Liver (tissue), 3 donors: ENCODE measurements at regions not wholly inside any gene's neighbourhood (a gene's known extent, or its start where the extent isn't known, plus 50 kb on each side); places are given as distances from the start of the nearest gene placed in this dataset.

Source experiments
- CTCF ChIP-seq: fragments of 150-350 bp; IDR thresholded peaks from 2 replicates; pipeline ENCODE4 v1.5.1; 2017; ENCODE audit warnings: improper control_type of control experiment, low read depth, low read length; ENCODE audit not compliant: missing input control
- GABPA ChIP-seq, 2 donors: IDR thresholded peaks in 1 of 2; conservative IDR thresholded peaks in 1 of 2; 2 replicates each; pipeline ENCODE4 v1.6.1; 2016; ENCODE audit warnings: antibody characterized with exemption in 2 of 2, mild to moderate bottlenecking in 1 of 2, moderate library complexity in 1 of 2
- HNF4A ChIP-seq, 2 donors: conservative IDR thresholded peaks; 2 replicates each; pipeline ENCODE4 v1.6.1; 2016; ENCODE audit warnings: antibody characterized with exemption in 2 of 2, mild to moderate bottlenecking in 2 of 2
- JUND ChIP-seq, 2 donors: IDR thresholded peaks; 2 replicates each; pipeline ENCODE4 v1.6.1; 2016; ENCODE audit warnings: antibody characterized with exemption in 2 of 2
- MAX ChIP-seq: IDR thresholded peaks from 2 replicates; pipeline ENCODE4 v1.6.1; 2016; ENCODE audit warnings: antibody characterized with exemption
- REST ChIP-seq: IDR thresholded peaks from 2 replicates; pipeline ENCODE4 v1.6.1; 2016; ENCODE audit warnings: antibody characterized with exemption, mild to moderate bottlenecking
- RXRA ChIP-seq, 2 donors: IDR thresholded peaks; 2 replicates each; pipeline ENCODE4 v1.6.1; 2017 to 2018; ENCODE audit warnings: antibody characterized with exemption in 2 of 2, mild to moderate bottlenecking in 1 of 2
- SP1 ChIP-seq: IDR thresholded peaks from 2 replicates; pipeline ENCODE4 v1.6.1; 2018; ENCODE audit warnings: antibody characterized with exemption, mild to moderate bottlenecking
- TAF1 ChIP-seq: conservative IDR thresholded peaks from 2 replicates; pipeline ENCODE4 v1.6.1; 2016; ENCODE audit warnings: antibody characterized with exemption, mild to moderate bottlenecking
- YY1 ChIP-seq: IDR thresholded peaks from 2 replicates; pipeline ENCODE4 v1.6.1; 2016; ENCODE audit warnings: antibody characterized with exemption, mild to moderate bottlenecking
- donor health status: healthy.
- donor health status: healthy.

- no peak for TF ChIP-seq TAF1
- TF ChIP-seq CTCF = no peak
- no peak for TF ChIP-seq REST
- no peak for TF ChIP-seq RXRA (IDR thresholded peaks at IDR 0.05)
- no peak for TF ChIP-seq GABPA (IDR thresholded peaks at IDR 0.05 in 1 of 2, conservative IDR thresholded peaks at IDR 0.05 in 1 of 2)
- TF ChIP-seq SP1 = no peak
- TF ChIP-seq HNF4A (conservative IDR thresholded peaks at IDR 0.05) = no peak
- no peak for TF ChIP-seq JUND (IDR thresholded peaks at IDR 0.05)
- TF ChIP-seq YY1 = no peak
- no peak for TF ChIP-seq MAX
These were observed 113.1 kb upstream of the SLC35F3 start for GRCh38 chr1:233791372-233791703.
